NB4 (cell line): ENCODE measurements at regions not wholly inside any gene's neighbourhood (a gene's known extent, or its start where the extent isn't known, plus 50 kb on each side); places are given as distances from the start of the nearest gene placed in this dataset.
"Not testable (repeated sequence)": the region's sequence is repeated elsewhere in the genome, so short reads cannot be mapped to it uniquely, and the experiment has no call there.

Experiments used
- DNase-seq: peaks from one replicate; pipeline ENCODE4 v3.0.0; 2010; ENCODE audit warnings: low read depth
- H3K4me3 ChIP-seq: one replicate; pipeline ENCODE4 v1.5.1; 2011; ENCODE audit warnings: mild to moderate bottlenecking, low read depth, low read length, moderate library complexity
- MAX ChIP-seq: IDR thresholded peaks from 2 replicates; pipeline ENCODE4 v1.6.1; 2011; ENCODE audit warnings: low read depth, low read length
- MYC ChIP-seq: IDR thresholded peaks from 2 replicates; pipeline ENCODE4 v1.6.1; 2011; ENCODE audit warnings: low read depth, low read length
- POLR2A ChIP-seq: IDR thresholded peaks from 2 replicates; pipeline ENCODE4 v1.6.1; 2011; ENCODE audit warnings: mild to moderate bottlenecking; ENCODE audit not compliant: insufficient read length; ENCODE audit errors: extremely low read depth
- TF ChIP-seq, protein P1 (sequence below): IDR thresholded peaks from one replicate; pipeline ENCODE4 v1.5.1; 2012; ENCODE audit warnings: low read depth, low read length

GRCh38 chr20:51923633-51924032 lies 121.3 kb upstream of the SALL4 start:
- no peak for DNase-seq
- TF ChIP-seq MYC (no peak), MAX (no peak), POLR2A (no peak)
- TF ChIP-seq, protein P1, sequence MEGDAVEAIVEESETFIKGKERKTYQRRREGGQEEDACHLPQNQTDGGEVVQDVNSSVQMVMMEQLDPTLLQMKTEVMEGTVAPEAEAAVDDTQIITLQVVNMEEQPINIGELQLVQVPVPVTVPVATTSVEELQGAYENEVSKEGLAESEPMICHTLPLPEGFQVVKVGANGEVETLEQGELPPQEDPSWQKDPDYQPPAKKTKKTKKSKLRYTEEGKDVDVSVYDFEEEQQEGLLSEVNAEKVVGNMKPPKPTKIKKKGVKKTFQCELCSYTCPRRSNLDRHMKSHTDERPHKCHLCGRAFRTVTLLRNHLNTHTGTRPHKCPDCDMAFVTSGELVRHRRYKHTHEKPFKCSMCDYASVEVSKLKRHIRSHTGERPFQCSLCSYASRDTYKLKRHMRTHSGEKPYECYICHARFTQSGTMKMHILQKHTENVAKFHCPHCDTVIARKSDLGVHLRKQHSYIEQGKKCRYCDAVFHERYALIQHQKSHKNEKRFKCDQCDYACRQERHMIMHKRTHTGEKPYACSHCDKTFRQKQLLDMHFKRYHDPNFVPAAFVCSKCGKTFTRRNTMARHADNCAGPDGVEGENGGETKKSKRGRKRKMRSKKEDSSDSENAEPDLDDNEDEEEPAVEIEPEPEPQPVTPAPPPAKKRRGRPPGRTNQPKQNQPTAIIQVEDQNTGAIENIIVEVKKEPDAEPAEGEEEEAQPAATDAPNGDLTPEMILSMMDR: no peak
- no peak overlapping the region for H3K4me3 ChIP-seq

GRCh38 chr20:51922812-51923211 lies 120.5 kb upstream of the SALL4 start:
- H3K4me3 ChIP-seq, DNase-seq: not testable (repeated sequence)

DNA sequence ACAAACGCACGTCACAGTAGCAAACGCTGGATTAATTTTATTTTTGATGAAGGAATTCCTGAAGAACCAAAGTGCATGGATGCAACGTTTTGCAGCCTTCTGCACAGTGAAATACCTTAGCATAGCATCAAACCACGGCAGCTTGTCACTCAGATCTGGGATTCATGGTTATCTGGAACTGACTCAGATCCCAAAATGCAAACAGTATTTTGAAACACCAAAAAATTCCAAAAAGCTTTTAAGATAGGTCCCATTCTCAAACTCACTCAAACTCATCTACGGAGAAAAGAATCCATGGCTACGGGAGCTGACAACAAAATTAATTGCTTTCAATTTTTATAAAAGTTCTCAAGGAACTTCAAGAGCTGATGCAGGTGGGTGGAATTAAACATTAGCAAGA lies 116.2 kb upstream of the SALL4 start:
- no peak for DNase-seq
- TF ChIP-seq MYC (no peak), POLR2A (no peak), MAX (no peak)
- TF ChIP-seq, protein P1: no peak
- no peak overlapping the region for H3K4me3 ChIP-seq

- no peak for TF ChIP-seq MAX
- no peak for TF ChIP-seq MYC
- TF ChIP-seq, protein P1: no peak
- TF ChIP-seq POLR2A: no peak
- DNase-seq: no peak
- no peak overlapping the region for H3K4me3 ChIP-seq
Measured at GRCh38 chr20:51917886-51918535, 115.7 kb upstream of the SALL4 start.

GRCh38 chr20:51916244-51916643 lies 113.9 kb upstream of the SALL4 start:
- TF ChIP-seq, protein P1: no peak
- TF ChIP-seq MAX (no peak), MYC (no peak), POLR2A (no peak)
- no peak for DNase-seq
- H3K4me3 ChIP-seq: no peak overlapping the region

DNA sequence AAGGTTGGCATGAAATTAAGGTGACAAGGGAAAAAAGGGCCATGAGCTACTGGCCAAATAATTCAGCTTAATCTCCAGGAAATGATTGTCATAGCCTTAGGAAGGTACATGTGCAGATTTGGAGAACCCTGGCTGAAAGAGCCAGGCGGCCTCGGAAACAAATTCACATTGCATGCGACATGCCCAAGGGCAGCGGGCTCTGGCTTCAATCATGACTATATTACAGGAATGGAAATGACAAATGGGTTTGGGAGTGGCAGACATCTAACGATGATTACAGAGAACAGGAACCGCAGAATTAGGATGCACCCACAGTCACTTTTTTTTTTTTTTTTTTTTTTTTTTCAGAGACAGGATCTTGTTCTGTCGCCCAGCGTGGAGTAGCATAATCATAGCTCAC lies 112.4 kb upstream of the SALL4 start:
- no peak for DNase-seq
- TF ChIP-seq MYC (no peak), POLR2A (no peak), MAX (no peak)
- TF ChIP-seq, protein P1: no peak
- no peak overlapping the region for H3K4me3 ChIP-seq
